GM10266 (cell line): ENCODE measurements at regions not wholly inside any gene's neighbourhood (a gene's known extent, or its start where the extent isn't known, plus 50 kb on each side); places are given as distances from the start of the nearest gene placed in this dataset.

Experiments
- DNase-seq: peaks from one replicate; pipeline ENCODE4 v3.0.0; 2012; ENCODE audit errors: extremely low spot score
- CTCF ChIP-seq: IDR thresholded peaks from 2 replicates; pipeline ENCODE4 v1.5.1; 2012; ENCODE audit warnings: mild to moderate bottlenecking, low read depth; ENCODE audit not compliant: control insufficient read depth, insufficient read depth; ENCODE audit errors: missing control alignments

- no peak for DNase-seq
- TF ChIP-seq CTCF = no peak
Measured at GRCh38 chr11:104795501-104796213, 102.6 kb downstream of the CASP12 start.

GRCh38 chr11:104792861-104793260 is 105.4 kb downstream of the CASP12 start:
- no peak for TF ChIP-seq CTCF
- no peak for DNase-seq

GRCh38 chr11:104791896-104792295 is 106.4 kb downstream of the CASP12 start:
- DNase-seq = no peak
- TF ChIP-seq CTCF = no peak

GRCh38 chr11:104784684-104785460 is 113.4 kb downstream of the CASP12 start:
- TF ChIP-seq CTCF = no peak
- no peak for DNase-seq

- TF ChIP-seq CTCF = no peak
- DNase-seq = no peak
Measured at GRCh38 chr11:104783241-104783640, 115.0 kb downstream of the CASP12 start.

- no peak for DNase-seq
- TF ChIP-seq CTCF = no peak
Measured at GRCh38 chr11:104782377-104782754, 115.9 kb downstream of the CASP12 start.
